ENCODE measurements at regions not wholly inside any gene's neighbourhood (a gene's known extent, or its start where the extent isn't known, plus 50 kb on each side); places are given as distances from the start of the nearest gene placed in this dataset.

DNA sequence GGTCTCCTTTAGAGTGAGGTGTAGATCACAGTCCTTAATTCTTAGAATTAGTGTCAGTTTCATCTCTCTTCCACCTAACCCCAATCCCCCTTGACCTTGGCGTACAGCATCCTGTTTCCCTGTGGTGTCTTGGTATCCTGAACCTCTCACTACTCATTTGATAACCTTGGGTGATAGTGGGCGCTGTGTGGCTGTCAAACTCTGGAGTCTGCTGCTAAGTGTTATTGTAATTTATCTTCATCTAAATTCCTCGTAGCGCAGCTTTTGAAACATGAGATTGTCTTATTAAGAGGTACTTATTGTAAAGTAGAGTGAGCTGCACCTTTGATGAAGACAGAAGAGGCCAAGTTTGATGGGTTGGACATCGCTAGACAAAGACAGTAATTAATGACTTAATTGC lies 222.6 kb upstream of the SPRED2 start:
- Histone ChIP-seq H3K27ac (no peak overlapping the region), H3K27me3 (no peaks in the 10 kb centered on the region), H3K4me1 (no peaks in the 10 kb centered on the region), H3K36me3 (no peaks in the 10 kb centered on the region), H3K4me3 (replicated peaks in 1 of 3) (no peak overlapping the region), H3K9me3 (no peaks in the 10 kb centered on the region)
- no peak for DNase-seq
- TF ChIP-seq, protein P1, sequence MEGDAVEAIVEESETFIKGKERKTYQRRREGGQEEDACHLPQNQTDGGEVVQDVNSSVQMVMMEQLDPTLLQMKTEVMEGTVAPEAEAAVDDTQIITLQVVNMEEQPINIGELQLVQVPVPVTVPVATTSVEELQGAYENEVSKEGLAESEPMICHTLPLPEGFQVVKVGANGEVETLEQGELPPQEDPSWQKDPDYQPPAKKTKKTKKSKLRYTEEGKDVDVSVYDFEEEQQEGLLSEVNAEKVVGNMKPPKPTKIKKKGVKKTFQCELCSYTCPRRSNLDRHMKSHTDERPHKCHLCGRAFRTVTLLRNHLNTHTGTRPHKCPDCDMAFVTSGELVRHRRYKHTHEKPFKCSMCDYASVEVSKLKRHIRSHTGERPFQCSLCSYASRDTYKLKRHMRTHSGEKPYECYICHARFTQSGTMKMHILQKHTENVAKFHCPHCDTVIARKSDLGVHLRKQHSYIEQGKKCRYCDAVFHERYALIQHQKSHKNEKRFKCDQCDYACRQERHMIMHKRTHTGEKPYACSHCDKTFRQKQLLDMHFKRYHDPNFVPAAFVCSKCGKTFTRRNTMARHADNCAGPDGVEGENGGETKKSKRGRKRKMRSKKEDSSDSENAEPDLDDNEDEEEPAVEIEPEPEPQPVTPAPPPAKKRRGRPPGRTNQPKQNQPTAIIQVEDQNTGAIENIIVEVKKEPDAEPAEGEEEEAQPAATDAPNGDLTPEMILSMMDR (IDR thresholded peaks at IDR 0.05): no peak
- TF ChIP-seq POLR2A (IDR thresholded peaks at IDR 0.05): no peak
- WGBS, 2 donors: 84 to 86% methylated on average over 5 of the region's 5 CpGs
- intact Hi-C loops (cut with DNase I): no loop called here

DNA sequence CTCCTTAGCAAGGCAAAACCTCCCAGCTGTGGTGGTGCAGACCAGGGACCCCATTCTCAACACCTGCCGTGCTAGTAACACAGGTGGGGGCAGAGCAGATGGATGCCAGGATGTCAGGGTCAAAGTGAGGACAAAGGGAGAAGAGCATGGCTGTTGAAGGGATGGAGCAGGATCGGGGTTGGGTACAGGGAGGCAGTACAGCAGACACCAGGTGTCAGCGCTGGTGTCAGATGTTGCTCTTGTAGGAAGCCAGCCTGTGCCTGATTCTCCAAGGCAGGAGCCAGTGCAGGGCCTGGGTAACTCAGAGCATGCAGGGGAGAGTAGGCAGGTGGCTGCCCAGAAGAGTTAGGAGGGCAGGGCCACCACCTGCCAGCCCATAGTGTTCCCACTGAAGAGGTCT lies 222.1 kb upstream of the SPRED2 start:
- H3K27ac ChIP-seq: no peak overlapping the region
- intact Hi-C loops (cut with DNase I): no loop called here

DNA sequence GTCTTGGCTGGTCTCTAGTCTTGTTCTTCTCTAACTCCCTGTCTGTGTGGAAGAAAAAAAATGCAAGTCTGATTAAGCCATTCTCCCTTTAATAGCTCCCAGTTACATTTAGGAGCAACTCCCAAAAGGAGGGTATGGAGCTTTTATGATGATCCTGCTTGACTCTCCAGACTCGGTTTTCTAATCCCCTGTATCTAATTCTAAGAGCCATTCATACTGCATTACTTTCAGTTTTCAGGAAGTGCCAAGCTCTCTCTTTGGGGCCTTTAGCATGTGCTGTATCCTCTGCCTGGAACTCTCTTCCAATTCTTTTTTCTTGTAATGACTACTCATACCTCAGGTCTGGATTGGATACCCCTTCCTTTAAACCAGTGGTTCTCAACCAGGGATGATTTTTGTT lies 219.7 kb upstream of the SPRED2 start:
- Histone ChIP-seq H3K27me3 (no peaks in the 10 kb centered on the region), H3K4me1 (no peaks in the 10 kb centered on the region), H3K27ac (no peak overlapping the region), H3K4me3 (replicated peaks in 1 of 3) (no peak overlapping the region), H3K9me3 (no peaks in the 10 kb centered on the region), H3K36me3 (no peaks in the 10 kb centered on the region)
- intact Hi-C loops (cut with DNase I): no loop called here
- DNase-seq: no peak
- TF ChIP-seq, protein P1 (IDR thresholded peaks at IDR 0.05): no peak
- no peak for TF ChIP-seq POLR2A (IDR thresholded peaks at IDR 0.05)
- 84 to 95% methylated on average over 1 of the region's 1 CpG for WGBS, 2 donors

More for the DNA sequence above, 222.1 kb upstream of the SPRED2 start:
- Histone ChIP-seq H3K27me3 (no peaks in the 10 kb centered on the region), H3K4me1 (no peaks in the 10 kb centered on the region), H3K9me3 (no peaks in the 10 kb centered on the region), H3K36me3 (no peaks in the 10 kb centered on the region), H3K4me3 (replicated peaks in 1 of 3) (no peak overlapping the region)
- TF ChIP-seq, protein P1 (IDR thresholded peaks at IDR 0.05): no peak
- TF ChIP-seq POLR2A (IDR thresholded peaks at IDR 0.05): no peak
- 82 to 86% methylated on average over 3 of the region's 3 CpGs for WGBS, 2 donors
- DNase-seq: no peak

DNA sequence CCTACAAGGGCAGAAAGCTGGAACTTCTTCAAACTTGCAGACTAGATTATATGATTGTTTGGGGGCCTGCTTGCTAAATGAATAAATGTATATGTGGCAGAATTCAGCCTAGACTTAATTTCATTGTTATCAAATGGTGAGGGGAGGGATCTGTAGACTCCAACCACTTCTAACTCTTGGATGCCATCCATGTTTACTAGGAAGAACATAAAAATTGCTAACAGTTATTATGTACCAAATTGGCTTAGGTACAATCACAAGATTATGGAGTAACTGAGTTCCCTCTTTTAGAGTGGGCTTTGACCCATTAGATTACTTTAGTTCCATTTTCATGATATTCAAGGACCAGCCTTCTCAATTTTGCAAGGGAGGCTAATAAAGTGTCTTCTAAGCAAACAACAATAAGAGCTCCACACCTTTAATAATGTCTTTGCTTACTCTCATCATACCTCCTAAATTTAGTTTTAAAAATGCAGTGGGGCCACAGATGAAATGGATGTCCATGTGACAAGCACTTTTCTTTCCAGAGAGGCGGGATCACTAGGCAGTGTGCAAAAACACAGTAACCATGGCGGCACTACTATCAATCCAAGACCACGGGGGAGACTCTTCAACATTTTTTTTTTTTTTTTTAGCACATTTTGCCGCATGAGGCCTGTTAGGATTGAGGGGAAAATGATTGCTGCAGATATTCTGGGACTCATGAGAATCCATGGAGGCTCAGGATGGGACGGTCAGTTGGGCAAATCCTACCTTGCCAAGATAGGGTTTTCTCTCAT lies 217.6 kb upstream of the SPRED2 start:
- 93 to 95% methylated on average over 5 of the region's 5 CpGs for WGBS, 2 donors
- Histone ChIP-seq H3K4me1 (no peaks in the 10 kb centered on the region), H3K4me3 (replicated peaks in 1 of 3) (no peak overlapping the region), H3K27ac (no peak overlapping the region), H3K27me3 (no peaks in the 10 kb centered on the region), H3K9me3 (no peaks in the 10 kb centered on the region), H3K36me3 (no peaks in the 10 kb centered on the region)
- intact Hi-C loops (cut with DNase I): no loop called here
- TF ChIP-seq POLR2A (IDR thresholded peaks at IDR 0.05): no peak
- TF ChIP-seq, protein P1 (IDR thresholded peaks at IDR 0.05): no peak
- no peak for DNase-seq

DNA sequence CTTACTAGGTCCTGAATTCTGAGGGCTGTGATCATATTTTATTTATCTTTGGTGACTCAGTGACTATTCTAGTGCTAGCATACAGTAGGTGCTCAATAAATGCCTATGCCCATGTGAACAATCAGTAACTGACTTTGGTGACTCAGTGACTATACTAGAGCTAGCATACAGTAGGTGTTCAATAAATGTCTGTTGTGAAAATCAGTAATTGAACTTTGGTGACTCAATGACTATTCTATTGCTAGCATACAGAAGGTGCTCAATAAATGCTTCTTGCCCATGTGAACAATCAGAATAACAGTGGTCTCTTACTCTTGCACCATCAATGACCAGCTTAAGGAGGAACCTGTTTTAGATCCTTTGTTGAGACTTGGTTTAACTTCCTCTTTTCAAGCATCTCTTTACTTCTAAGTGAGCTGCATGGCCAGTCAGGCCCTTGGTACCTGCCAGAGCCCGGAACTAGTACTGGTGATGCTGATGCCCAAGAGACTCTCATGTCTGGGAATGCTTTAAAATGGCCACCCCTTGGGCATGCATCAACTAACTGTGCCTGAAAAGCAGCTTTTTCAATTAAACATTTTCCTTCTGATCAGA lies 214.9 kb upstream of the SPRED2 start:
- no peaks in the 10 kb centered on the region for H3K36me3 ChIP-seq
- no peak for DNase-seq
- no peaks in the 10 kb centered on the region for H3K27me3 ChIP-seq
- no peaks in the 10 kb centered on the region for H3K9me3 ChIP-seq
- 68 to 89% methylated on average over 1 of the region's 1 CpG for WGBS, 2 donors
- intact Hi-C loops (cut with DNase I): no loop called here
- TF ChIP-seq, protein P1 (IDR thresholded peaks at IDR 0.05): no peak
- TF ChIP-seq POLR2A (IDR thresholded peaks at IDR 0.05): no peak
- no peak overlapping the region for H3K4me3 ChIP-seq (replicated peaks in 1 of 3)
- H3K4me1 ChIP-seq: no peaks in the 10 kb centered on the region
- no peak overlapping the region for H3K27ac ChIP-seq
